Activated CD4-positive, CD25-positive, alpha-beta regulatory T cell treated with anti-CD3 and anti-CD28 coated beads, Interleukin-2, amount 50 U/mL, for 24 hours (primary cell): ENCODE measurements at regions not wholly inside any gene's neighbourhood (a gene's known extent, or its start where the extent isn't known, plus 50 kb on each side); places are given as distances from the start of the nearest gene placed in this dataset.
"Not testable (repeated sequence)": the region's sequence is repeated elsewhere in the genome, so short reads cannot be mapped to it uniquely, and the experiment has no call there.

ENCODE experiments used
- ATAC-seq, 2 donors: fragments of 150-1000 bp; cut with Tn5 transposase; one replicate each; pipeline ENCODE4 v1.10.0; 2021; ENCODE audit warnings: mild to moderate bottlenecking in 1 of 2, moderate library complexity in 1 of 2

DNA sequence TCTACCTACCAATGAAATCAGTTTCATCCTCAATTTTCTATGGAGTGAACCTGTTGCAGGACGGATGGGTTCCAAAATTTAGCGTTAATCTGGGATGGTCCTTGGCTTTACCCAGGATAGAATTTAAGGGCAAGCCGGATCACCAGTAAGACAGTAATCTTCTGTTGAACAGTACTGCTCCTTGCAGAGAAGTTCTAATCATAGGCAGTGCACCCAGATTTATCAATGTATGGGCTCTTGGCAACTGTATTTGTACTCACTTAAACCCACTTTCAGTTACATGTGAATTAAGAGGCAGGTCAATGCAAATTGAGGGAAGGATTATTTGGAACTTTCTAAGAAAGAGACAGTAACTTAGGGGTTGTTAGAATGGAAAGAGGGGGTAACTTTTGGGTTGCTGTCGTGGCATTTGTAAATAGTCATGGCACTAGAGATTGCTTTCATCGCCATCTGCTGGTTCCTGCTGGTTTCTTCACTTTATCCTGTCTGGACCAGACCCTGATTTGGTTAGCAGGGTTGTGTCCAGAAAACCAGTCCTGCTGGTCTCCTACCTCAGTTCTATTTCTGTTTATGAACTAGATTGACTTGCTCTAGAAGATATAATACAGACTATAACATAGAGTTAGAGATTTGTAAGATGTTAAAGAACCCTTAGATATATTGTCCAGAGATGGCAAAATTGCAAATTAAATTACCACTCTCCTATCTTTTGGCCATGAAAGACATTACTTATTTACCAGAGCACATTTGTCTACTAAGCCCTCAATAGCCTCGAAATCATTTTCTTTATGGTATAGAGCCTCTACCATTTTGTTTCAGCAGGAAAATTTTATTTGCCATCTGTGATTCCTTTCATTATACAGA lies 646.3 kb downstream of the UTRN start:
- ATAC-seq, result no peak

DNA sequence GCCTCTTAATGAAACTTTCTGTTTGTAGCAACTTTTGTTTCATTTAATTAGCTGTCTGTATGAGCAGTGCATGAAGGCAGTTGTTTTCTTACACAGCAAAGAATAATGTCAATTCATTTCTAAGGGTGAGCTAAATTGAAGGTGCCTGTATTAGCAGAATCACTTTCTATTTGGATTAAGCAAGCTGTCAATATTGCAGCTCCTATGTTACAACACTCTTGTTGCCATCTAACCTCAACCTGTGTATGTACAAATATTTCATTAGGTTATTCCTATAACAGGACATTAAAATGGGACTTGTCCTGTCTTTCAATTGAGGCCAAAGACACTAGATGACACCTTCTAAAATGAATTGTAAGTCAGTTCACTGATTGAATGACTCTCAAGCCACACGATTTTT lies 647.5 kb downstream of the UTRN start:
- ATAC-seq, result no peak

DNA sequence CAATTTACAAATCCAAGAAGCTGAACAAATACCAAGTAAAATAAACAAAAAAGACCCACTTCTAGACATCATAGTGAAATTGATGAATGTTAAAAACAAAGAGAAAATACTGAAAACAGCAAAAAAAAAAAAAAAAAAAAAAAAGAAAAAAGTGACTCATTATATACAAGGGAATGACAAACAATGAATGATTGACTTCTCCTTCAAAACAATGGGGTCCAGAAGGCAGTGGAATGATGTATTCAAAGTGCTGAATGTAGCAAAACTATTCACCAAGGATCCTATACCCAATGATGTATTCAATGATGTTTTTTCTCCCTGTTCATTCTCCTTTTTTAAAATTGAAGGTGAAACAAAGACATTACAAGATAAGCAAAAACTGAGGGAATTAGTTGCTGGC lies 650.0 kb downstream of the UTRN start:
- no peak for ATAC-seq

DNA sequence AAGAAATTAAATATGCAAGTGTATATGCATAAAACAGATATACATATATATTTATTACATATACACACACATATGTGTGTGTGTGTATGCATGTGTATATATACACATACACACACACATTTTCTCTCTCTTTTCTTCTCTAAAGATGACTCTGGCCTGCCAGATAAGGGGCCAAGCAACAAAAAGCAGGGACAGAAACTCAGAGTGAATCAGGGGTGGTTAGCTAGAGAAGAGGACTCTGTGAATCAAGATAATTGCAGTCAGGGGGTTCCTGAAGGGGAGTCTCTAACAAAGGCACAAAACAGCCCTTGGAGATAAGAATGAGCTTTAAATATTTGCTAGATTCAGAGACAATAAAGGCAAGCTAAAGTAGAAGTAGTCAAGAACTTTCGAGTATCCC lies 650.5 kb downstream of the UTRN start:
- ATAC-seq, result no peak

DNA sequence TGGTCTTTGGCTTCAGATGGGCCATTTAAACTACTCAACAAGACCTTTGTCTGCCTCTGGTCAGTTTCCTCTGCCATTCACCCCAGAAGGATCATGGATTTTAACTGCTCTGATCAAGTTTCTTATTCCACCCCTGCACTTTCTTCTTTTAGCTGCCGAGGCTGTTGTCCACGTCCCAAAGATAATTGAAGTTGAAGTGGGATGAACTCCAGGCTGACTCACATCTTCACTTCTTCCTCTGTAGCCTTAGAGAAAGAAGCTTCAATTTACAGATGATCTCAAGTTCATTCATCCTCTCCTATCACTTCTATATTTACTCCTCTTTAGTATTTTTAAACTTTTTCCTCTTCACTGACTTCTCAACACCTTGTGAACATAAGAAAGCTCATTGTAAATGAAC lies 651.6 kb downstream of the UTRN start:
- ATAC-seq, result no peak

DNA sequence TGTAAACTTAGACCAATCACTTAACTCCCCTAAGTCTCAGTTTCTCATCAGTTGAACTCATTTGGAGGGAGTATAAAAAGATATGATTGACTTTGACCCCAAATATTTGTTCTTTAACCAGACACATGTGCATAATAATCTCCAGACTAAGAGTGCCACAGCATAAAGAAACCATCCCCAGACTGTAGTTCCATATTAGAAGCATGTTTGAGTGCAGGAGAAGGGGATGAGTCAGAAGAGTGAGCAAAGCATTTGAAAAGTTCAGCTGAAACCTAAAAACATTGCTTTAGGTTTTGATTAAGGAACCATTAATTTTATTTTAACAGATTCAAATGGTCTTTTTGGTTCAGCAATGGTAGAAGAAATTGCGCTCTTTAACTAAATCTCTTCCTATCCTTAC lies 654.8 kb downstream of the UTRN start:
- no peak for ATAC-seq

DNA sequence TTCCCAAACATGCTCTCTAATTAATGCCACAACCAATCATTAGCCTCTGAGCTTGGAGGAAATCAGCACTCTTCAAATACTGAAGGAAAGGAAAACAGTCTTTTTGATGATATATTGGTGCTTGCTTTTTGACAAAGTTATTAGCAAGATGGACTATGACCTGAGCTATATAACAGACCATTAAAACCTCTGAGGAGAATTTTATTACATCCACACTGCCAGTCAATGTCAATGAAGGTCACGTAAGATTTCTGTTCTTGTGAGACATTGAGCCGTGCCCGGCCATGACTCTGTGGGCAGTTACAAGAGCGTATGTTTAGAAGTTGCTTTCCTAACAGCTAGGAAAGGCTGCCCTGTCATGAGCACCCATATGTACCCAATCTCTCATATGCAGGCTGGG lies 659.0 kb downstream of the UTRN start:
- no peak for ATAC-seq

DNA sequence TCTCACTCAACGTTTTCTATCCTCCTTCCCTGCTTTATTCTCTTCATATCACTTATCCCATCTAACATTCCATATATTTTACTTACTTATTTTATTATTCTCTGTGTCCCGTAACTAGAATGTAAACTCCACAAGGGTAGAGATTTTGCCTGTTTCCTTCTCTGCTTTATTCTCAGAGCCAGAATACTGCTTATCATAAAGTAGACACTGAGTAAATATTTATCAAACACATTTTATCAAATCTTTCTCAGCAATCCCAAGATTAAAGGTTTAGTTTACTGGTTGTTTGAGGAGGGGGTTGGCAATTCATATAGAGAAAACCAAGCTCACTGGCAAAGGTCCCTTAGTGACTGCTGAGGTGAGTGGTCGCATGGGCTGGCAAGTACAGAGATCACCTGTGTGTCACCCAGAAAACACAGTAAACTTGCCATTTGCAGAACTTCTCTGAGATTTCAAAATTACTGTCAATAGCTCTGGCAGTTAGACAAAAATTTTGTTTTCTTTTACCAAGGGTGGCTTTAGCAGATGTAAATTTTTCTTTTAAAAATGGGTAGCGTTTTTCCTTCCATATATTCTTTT lies 662.4 kb downstream of the UTRN start:
- no peak for ATAC-seq

DNA sequence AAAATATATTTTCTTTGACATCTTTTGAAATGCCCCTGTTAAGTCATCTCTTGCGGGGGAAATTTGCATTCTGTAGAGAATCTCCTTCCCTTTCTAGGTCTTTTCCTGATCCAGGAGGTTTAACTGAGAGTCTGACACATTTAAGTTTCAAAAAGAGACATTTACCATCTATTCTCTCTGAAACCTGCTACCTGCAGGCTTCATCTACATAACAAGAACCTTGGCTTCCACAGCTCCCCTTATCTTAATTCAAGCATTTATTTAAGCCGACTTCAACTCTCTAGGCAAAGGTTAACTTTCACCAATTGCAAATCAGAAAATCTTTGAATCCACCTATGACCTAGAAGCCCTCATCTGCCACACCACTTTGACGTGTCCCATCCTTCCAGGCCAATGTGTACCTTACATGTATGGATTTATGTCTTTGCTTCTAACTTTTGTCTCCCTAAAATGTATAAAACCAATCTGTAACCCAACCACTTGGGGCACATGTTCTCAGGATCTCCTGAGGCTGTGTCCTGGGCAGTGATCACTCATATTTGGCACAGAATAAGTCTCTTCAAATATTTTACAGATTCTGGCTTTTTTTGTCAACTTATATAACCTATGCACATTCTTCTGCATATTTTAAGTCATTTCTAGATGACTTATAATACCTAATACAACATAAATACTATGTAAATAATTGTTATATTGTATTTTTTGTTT lies 666.7 kb downstream of the UTRN start:
- no peak for ATAC-seq

DNA sequence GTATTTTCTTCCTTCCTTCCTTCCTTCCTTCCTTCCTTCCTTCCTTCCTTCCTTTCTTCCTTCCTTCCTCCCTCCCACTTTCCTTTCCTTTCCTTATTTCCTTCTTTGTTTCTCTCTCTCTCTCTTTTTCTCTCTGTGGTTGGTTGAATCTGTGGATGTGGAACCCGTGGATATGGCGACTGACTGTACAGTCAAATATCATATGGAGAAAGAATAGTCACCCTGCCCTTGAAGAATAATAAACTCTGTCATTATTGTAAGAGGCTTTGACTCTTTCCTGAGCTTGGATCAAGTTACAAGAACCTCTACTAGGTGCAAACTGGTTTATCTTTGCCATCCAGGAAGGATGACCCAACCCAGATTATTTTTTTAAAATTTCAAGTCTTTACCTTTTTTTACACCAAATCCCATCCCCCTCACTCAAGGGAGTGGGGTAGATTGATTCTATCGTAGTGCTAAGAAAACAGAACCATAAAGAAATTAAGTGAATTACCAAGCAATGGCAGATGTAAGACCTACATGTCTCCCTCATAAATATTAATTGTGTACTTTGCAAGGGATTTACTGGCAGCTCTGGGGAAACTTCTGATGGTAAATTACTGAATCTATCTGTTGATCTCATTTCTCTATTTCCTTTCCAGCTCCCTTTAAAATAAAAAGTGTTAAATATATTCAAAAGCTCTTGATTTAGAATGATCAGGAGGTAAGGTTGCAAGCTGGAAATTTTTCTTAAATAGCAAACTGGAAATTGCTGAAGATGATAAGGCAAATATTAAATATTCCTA lies 667.5 kb downstream of the UTRN start:
- no peak for ATAC-seq

DNA sequence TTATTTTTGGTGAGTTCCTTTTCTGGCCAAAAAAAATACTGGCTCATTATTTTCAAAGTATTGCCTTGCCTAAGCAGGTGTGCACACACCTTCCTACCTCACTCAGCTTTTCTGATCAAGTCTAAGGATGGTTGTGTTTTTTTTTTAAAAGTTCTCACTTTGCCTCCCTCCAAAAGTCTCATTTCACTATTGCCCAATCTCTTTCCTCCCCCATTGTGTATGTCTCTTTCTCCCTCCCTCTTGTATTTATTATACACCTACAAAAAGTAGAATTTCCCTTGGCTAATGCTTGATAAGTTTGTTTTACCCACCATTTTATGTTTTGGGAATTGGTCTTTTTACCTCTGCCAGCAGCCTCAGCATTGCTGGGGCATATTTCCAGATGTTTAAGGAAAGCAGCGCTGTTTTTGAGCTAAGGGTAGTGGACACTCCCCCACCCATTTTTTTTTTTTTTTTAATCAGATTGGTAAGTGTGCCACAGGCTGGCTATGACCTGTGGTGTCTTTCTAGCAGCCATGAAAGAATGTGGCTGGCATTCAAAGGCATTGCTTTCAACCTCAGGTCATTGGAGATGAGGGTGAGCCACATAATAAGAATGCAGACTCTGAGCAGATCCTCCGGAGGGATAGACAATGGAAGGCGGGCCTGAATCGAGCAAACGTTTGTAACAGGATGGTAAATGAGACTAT lies 668.6 kb downstream of the UTRN start:
- no peak for ATAC-seq

DNA sequence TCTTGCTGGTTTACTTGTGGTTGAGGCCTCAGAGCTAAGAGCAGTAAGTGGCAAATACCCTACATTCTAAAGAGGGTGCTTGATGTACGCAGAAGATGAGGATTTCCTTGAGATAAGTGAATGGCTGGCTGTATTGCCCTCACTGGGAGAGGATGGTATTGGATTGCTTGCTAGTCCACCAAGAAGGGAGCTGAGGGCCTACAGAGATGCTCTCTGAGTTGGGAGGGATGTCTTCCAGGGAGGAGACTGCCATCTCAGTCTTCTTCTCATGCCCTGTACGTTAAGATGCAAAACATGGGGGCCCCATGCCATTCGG lies 669.1 kb downstream of the UTRN start:
- ATAC-seq, result no peak

DNA sequence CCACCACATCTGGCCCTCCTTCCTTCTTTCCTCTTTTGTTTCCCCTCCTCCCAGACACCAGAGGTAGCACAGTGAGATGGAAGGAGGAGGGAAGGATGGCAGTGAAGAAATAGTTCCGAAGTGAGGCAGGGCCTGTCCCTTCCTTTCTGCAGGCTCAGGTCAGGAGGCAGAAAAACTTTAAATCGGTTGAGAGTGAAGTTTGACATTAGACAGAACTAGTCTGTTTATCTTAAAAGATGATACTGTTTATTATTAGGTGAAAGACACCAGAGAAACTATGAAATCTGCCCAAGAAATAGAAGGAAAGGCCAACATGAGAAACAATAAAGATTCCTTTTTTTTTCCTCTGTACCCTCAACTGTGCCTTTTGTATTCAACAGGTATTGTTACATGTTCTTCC lies 670.3 kb downstream of the UTRN start:
- no peak for ATAC-seq

DNA sequence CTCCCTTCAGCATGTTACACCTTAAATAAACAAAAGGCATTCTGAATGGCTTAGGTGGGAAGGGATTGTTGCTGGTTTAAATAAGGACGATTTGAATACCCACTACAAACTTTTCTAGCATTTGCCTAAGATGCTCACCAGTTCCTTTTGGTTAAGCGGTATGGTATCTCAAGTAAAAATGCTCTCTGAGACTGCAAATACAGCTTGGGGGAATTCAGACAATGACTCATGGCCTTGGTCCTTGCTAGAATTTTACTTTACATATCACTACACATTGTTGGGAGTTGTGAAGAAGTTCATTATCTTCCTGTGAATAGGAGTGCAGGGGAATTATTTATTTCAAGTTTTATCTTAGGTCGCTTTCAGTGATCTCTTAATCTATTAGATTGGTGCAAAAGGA lies 670.7 kb downstream of the UTRN start:
- ATAC-seq, result no peak

DNA sequence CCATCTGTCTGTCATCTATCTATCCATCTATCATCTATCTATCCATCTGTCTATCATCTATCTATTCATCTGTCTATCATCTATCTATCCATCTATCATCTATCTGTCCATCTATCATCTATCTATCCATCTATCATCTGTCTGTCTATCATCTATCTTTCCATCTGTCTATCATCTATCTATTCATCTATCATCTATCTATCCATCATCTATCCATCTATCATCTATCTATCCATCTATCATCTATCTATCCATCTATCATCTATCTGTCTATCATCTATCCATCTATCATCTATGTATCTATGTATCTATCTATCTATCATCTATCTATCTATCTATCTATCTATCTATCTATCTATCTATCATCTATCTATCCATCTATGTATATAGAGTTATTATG lies 671.6 kb downstream of the UTRN start:
- not testable (repeated sequence) for ATAC-seq

DNA sequence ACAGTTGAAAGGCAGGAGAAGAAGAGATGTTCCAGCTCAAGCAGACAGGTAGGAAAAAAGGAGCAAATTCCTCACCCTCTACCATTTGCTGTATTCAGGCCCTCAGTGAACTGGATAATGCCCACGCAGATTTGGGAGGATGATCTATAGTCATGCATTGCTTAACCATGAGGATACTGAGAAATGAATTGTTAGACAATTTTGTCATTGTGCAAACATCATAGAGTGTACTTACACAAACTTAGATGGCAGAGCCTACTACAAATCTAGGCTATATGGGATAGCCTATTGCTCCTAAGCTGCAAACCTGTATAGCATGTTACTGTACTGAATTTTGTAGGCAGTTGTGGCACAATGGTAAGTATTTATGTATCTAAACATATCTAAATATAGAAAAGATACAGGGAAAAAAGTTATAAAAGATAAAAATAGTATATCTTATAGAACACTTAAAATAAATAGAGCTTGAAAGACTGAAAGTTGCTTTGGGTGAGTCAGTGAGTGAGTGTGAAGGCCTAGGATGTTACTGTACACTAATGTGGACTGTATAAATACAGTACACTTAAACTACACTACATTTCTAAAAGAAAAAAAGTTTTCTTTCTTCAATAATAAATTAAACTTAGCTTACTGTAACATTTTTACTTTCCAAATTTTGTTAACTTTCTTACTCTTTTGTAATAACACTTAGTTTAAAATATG lies 672.3 kb downstream of the UTRN start:
- no peak for ATAC-seq

DNA sequence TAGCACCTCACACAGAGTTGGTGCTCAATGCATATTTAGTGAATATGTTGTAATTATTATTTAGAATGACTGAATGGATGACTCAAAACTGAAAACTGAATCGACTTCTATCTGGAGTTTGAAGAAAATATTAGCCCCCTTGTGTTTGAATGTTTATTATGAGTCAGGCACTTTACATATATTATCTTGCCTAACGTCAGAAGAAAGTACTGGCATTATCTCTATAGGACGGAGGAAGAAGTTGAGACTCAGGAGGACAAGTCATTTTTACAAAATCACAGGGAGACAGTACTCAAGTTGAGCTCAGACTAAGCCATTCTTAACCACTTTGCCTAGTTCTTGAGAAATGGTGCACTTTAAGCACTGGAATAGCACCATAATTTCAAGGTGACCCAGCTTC lies 684.0 kb downstream of the UTRN start:
- no peak for ATAC-seq

DNA sequence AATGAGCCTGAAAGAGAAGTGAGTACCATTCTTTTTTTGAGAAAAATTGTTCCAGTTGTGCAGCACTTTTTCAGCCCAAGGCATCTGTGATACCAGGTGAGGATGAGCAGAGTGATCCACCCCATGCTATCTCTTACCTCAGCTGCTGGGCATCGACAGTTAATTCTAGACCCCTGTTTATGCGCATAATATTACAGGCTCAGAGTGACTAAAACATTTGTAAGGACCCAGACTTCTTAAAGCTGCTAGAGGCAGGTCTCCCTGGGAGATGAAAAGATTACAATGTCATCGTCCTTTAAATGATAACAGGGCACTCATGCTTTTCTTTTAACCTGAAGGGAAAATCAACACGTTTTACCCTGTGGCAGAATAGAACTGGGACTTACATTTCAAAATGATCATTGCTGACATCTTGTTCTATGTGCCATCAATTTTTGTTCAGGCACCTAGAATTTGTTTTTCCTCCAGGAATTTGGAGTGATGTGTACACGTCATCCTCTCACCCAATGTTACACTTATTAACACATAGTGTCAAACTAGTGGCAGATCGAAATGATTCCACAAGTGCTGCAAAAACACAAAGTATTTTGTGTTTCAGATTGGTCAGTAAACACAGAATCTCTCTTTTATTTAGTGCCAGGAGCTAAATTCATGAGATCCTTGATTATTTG lies 684.6 kb downstream of the UTRN start:
- ATAC-seq, result no peak

DNA sequence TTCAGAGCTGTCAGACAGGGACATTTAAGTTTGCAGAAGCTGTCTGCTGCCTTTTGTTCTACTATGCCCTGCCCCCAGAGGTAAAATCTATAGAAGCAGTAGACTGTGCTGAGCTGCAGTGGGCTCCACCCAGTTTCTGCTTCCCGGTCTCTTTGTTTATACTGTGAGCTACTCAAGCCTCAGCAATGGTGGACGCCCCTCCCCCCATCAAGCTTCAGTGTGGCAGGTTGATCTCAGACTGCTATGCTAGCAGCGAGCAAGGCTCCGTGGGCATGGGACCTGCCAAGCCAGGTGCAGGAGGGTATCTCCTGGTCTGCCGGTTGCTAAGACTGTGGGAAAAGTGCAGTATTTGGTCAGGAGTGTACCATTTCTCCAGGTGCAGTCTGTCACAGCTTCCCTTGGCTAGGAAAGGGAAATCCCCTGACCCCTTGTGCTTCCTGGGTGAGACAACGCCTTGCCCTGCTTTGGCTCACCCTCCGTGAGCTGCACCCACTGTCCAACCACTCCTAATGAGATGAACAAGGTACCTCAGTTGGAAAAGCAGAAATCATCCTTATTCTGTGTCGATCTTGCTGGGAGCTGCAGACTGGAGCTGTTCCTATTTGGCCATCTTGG lies 692.2 kb downstream of the UTRN start:
- not testable (repeated sequence) for ATAC-seq

DNA sequence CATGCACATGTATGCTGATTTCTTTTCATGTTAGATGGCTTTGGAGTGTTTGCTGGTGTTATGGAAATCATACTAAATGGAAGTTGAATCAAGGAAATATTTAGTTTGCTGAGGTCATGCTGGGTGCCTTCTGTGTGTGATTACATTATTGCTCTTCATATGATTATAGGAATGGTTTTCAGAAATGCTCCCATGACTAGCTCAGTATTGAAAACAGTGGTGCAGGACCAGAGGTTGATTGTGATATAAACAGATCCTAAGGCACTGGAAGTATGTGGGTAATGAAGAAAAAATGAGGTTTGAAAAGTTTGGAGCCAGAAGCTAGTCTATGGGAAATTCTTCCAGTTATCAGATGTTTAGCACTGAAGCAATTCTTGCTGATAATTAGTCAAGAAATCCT lies 693.1 kb downstream of the UTRN start:
- no peak for ATAC-seq

DNA sequence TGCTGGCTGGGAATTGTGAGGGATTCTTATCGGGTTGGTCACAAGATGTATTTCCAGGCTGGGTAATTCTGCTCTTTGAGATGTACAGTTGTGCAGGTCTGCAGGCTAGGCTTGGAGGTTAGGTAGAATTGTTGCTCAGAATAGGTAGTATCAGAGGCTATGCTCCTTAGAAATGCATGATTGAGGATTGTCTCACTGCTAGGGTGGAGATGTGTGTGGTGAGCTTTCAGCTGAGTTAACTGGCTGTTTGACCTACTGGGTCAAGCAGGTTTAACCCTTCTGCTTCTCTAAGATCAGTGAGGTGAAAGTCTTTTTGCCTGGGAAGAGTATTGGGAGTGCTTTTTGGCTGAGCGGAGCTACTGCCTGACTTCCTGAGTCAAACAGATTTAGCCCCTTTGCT lies 701.1 kb downstream of the UTRN start:
- ATAC-seq, result no peak
